Fibroblast of lung (primary cell): ENCODE measurements at regions not wholly inside any gene's neighbourhood (a gene's known extent, or its start where the extent isn't known, plus 50 kb on each side); places are given as distances from the start of the nearest gene placed in this dataset.

Experiments
- DNase-seq, 2 donors: peaks; one replicate each; pipeline versions ENCODE4 v3.0.0 to v3.0.0-alpha.2; 2010; ENCODE audit warnings: low read depth in 2 of 2
- H2AFZ ChIP-seq: 2 replicates; pipeline ENCODE4 v1.5.1; 2012; ENCODE audit warnings: low read length, control low read depth, inconsistent platforms
- H3K27ac ChIP-seq: 2 replicates; pipeline ENCODE4 v1.5.1; 2011; ENCODE audit warnings: low read length, control low read depth; ENCODE audit not compliant: insufficient read depth
- H3K27me3 ChIP-seq: 2 replicates; pipeline ENCODE4 v1.5.1; 2011; ENCODE audit warnings: mild to moderate bottlenecking, low read length; ENCODE audit not compliant: control insufficient read depth, insufficient read depth
- H3K36me3 ChIP-seq: 2 replicates; pipeline ENCODE4 v1.5.1; 2011; ENCODE audit warnings: low read length; ENCODE audit not compliant: control insufficient read depth, insufficient read depth
- H3K4me1 ChIP-seq: 2 replicates; pipeline ENCODE4 v1.5.1; 2011; ENCODE audit warnings: low read length; ENCODE audit not compliant: control insufficient read depth, insufficient read depth; ENCODE audit errors: extremely low read depth
- H3K4me2 ChIP-seq: 2 replicates; pipeline ENCODE4 v1.5.1; 2011; ENCODE audit warnings: low read length, control low read depth; ENCODE audit not compliant: insufficient read depth; ENCODE audit errors: extremely low read depth
- H3K4me3 ChIP-seq, 4 experiments: fragments of 200-600 bp in 1 of 4; sonication (generic) in 1 of 4; replicated peaks in 1 of 4; 2 replicates each; pipeline ENCODE4 v1.5.1; 2011 to 2016; ENCODE audit warnings: low read length in 4 of 4, low read depth in 3 of 4, mild to moderate bottlenecking in 3 of 4, control low read depth in 2 of 4, inconsistent platforms in 1 of 4, mixed read lengths in 1 of 4; ENCODE audit not compliant: insufficient read depth in 1 of 4; ENCODE audit errors: control extremely low read depth in 1 of 4
- H3K79me2 ChIP-seq: 2 replicates; pipeline ENCODE4 v1.5.1; 2012; ENCODE audit warnings: mild to moderate bottlenecking, low read length, inconsistent platforms; ENCODE audit not compliant: control insufficient read depth, insufficient read depth
- H3K9ac ChIP-seq: 2 replicates; pipeline ENCODE4 v1.5.1; 2011; ENCODE audit warnings: mild to moderate bottlenecking, low read length, control low read depth; ENCODE audit not compliant: insufficient read depth
- H3K9me3 ChIP-seq: 2 replicates; pipeline ENCODE4 v1.5.1; 2012; ENCODE audit warnings: low read depth, low read length; ENCODE audit not compliant: control insufficient read depth, insufficient read depth
- H4K20me1 ChIP-seq: 2 replicates; pipeline ENCODE4 v1.5.1; 2011; ENCODE audit warnings: low read length; ENCODE audit not compliant: control insufficient read depth, insufficient read depth; ENCODE audit errors: extremely low read depth
- EZH2 ChIP-seq: IDR thresholded peaks from 2 replicates; pipeline ENCODE4 v1.5.1; 2012; ENCODE audit warnings: low read length, control low read depth, mild to moderate bottlenecking; ENCODE audit errors: missing control alignments
- TF ChIP-seq, protein P1 (sequence below), 2 donors: IDR thresholded peaks in 1 of 2; conservative IDR thresholded peaks in 1 of 2; 1 replicate in 1 of 2; 2 replicates in 1 of 2; pipeline ENCODE4 v1.5.1; 2011 to 2012; ENCODE audit warnings: low read length in 2 of 2, control low read depth in 1 of 2, inconsistent platforms in 1 of 2, low read depth in 1 of 2, mild to moderate bottlenecking in 1 of 2

DNA sequence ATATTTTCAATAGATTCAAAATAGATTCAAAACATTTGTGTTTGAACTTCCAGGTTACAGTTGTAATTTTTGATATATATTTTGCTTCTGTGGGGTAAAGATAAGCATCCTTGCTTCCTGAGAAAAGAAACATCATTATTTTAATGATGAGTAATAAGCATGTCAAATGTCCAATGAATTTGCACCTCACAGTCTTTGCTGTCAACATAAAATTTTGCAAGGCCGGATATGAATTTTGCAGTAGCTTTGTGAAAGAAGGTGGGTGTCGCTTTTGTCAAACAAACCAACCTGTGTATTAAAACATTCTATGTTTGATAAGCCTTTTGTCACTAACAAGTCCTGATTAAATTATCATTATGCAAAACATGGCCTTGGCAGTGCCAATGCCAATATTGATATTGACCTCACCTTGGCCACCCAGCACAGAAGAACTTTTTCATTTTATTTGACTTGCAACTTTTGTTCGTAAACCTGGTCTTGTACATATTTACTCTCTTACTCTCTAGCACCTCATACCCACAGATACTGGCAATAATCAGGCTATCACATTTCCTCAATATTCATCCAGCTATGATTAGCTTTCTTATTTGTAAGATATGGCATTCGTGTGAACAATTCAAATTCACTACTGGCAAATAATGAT is 645.0 kb upstream of the KLF4 start:
- Histone ChIP-seq H4K20me1 (no peaks in the 10 kb centered on the region), H3K36me3 (no peaks in the 10 kb centered on the region), H3K4me2 (no peak overlapping the region), H3K4me1 (no peaks in the 10 kb centered on the region), H3K27me3 (no peaks in the 10 kb centered on the region), H3K79me2 (no peaks in the 10 kb centered on the region), H3K27ac (no peak overlapping the region), H3K9me3 (no peaks in the 10 kb centered on the region), H3K9ac (no peak overlapping the region), H2AFZ (no peak overlapping the region), H3K4me3 (no peak overlapping the region)
- DNase-seq, result no peak
- TF ChIP-seq EZH2, result no peak
- TF ChIP-seq, protein P1, sequence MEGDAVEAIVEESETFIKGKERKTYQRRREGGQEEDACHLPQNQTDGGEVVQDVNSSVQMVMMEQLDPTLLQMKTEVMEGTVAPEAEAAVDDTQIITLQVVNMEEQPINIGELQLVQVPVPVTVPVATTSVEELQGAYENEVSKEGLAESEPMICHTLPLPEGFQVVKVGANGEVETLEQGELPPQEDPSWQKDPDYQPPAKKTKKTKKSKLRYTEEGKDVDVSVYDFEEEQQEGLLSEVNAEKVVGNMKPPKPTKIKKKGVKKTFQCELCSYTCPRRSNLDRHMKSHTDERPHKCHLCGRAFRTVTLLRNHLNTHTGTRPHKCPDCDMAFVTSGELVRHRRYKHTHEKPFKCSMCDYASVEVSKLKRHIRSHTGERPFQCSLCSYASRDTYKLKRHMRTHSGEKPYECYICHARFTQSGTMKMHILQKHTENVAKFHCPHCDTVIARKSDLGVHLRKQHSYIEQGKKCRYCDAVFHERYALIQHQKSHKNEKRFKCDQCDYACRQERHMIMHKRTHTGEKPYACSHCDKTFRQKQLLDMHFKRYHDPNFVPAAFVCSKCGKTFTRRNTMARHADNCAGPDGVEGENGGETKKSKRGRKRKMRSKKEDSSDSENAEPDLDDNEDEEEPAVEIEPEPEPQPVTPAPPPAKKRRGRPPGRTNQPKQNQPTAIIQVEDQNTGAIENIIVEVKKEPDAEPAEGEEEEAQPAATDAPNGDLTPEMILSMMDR (conservative IDR thresholded peaks at IDR 0.05 in 1 of 2, IDR thresholded peaks at IDR 0.05 in 1 of 2; ENCODE audit: low read depth in 1 of 2, low read length in 2 of 2), result no peak

DNA sequence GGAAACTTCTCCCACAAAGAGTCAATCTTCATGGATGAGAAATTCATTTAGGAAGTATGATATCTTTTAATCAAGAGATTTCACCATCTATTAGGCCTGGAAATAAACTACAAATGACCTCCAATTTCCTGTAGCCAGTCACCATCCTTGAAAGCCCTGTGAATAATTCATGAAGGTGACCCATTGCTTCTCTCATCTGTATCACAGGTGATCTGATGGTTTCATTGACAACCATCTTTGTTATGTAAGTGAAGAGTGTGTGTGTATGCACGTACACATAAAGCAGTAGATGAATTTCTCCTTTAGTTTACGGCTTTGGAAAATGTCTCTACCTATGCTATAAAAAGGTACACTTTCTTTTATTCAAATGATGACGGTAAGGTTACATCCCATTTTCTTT is 644.1 kb upstream of the KLF4 start:
- TF ChIP-seq, protein P1 (conservative IDR thresholded peaks at IDR 0.05 in 1 of 2, IDR thresholded peaks at IDR 0.05 in 1 of 2; ENCODE audit: low read depth in 1 of 2, low read length in 2 of 2), result no peak
- TF ChIP-seq EZH2, result no peak
- no peak for DNase-seq
- H3K27ac ChIP-seq, result no peak overlapping the region

DNA sequence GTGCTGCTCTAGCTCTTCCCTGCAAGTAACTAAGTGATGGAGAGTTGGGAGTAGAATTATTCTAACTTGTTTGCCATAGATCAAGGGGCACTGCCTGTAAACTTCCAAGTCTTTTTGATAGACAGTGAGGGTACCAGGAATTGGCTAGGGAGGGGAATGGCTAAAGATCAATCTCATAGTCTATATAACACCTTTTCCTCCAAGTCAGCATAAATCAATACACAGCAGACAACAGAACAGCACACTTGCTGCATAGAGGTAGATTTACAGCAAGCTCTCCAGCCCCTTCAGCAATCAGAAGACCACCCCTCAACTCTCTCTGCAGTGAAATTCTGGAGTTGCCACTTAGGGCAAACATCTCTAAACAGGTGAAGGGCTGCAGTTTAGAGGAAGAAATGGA is 643.5 kb upstream of the KLF4 start:
- no peak overlapping the region for H3K27ac ChIP-seq
- TF ChIP-seq, protein P1 (conservative IDR thresholded peaks at IDR 0.05 in 1 of 2, IDR thresholded peaks at IDR 0.05 in 1 of 2; ENCODE audit: low read depth in 1 of 2, low read length in 2 of 2), result no peak
- no peak for TF ChIP-seq EZH2
- H3K4me1 ChIP-seq, result no peaks in the 10 kb centered on the region
- no peaks in the 10 kb centered on the region for H3K36me3 ChIP-seq
- no peaks in the 10 kb centered on the region for H3K27me3 ChIP-seq
- DNase-seq, result no peak
- no peak overlapping the region for H3K4me3 ChIP-seq
- H3K9ac ChIP-seq, result no peak overlapping the region
- H3K9me3 ChIP-seq, result no peaks in the 10 kb centered on the region
- no peaks in the 10 kb centered on the region for H3K79me2 ChIP-seq
- no peak overlapping the region for H2AFZ ChIP-seq
- H3K4me2 ChIP-seq, result no peak overlapping the region
- no peaks in the 10 kb centered on the region for H4K20me1 ChIP-seq

More for the DNA sequence above, 644.1 kb upstream of the KLF4 start:
- no peak overlapping the region for H2AFZ ChIP-seq
- H3K9ac ChIP-seq, result no peak overlapping the region
- no peaks in the 10 kb centered on the region for H3K36me3 ChIP-seq
- no peak overlapping the region for H3K4me3 ChIP-seq
- H3K9me3 ChIP-seq, result no peaks in the 10 kb centered on the region
- no peaks in the 10 kb centered on the region for H3K27me3 ChIP-seq
- H4K20me1 ChIP-seq, result no peaks in the 10 kb centered on the region
- H3K79me2 ChIP-seq, result no peaks in the 10 kb centered on the region
- H3K4me1 ChIP-seq, result no peaks in the 10 kb centered on the region
- no peak overlapping the region for H3K4me2 ChIP-seq
